D721Med (cell line): ENCODE measurements at regions not wholly inside any gene's neighbourhood (a gene's known extent, or its start where the extent isn't known, plus 50 kb on each side); places are given as distances from the start of the nearest gene placed in this dataset.

Source experiments
- DNase-seq: peaks from one replicate; pipeline ENCODE4 v3.0.0; 2011; ENCODE audit warnings: low spot score; ENCODE audit not compliant: insufficient read length
- FAIRE-seq: peaks from 2 replicates; lab custom pipeline; 2011; peaks lifted over from hg19 to GRCh38; lab: Jason Lieb, UNC
- TF ChIP-seq, protein P1 (sequence below): IDR thresholded peaks from 2 replicates; pipeline ENCODE4 v1.5.1; 2012; ENCODE audit warnings: mild to moderate bottlenecking, control low read depth; ENCODE audit not compliant: insufficient read depth; ENCODE audit errors: missing control alignments

DNA sequence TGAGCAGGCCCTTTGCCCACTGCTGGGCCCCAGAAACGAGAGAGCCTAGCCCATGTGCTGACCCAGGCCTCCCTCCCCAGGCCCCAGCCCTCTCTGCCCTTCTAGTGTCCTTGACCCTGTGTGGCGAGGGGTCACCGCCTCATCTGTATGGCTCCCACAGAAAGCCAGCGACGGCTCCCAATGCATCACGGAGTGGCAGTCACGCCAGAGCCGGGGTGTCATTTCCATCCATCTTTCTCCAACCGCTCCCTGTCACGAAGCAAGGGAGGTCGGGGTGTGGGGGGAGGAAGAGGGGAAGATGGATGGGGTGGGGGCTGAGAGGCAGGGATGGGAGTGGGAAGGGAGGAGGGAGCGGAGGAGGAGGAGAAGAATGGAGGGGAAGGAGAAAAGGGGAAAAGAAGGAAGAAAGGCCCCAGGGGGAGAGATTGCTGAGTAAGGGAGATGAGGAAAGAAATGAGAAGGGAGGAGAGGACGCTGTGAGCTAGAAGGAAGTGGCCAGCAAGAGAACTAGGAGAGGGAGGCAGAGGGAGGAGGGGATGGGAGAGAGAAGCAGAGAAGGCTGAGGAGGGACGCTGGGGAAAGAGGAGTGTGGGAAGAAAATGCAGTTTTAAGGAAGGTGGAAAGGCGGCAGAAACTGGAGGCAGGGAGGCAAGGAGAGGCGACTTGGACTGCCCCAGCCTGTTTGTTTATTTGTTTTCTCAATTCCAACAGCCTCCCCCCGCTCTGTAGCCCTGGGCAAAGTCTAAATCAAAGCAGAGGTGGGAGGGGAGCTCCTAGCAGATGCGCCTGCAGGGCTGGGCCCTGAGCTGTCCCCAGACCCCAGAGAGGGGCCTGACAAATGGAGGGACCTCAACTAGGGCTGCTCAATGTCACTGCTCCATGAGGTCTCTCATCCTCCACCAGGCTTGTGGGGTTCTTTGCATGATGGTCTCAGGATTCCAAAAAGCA is 75.5 kb upstream of the LHX5 start:
- TF ChIP-seq, protein P1, sequence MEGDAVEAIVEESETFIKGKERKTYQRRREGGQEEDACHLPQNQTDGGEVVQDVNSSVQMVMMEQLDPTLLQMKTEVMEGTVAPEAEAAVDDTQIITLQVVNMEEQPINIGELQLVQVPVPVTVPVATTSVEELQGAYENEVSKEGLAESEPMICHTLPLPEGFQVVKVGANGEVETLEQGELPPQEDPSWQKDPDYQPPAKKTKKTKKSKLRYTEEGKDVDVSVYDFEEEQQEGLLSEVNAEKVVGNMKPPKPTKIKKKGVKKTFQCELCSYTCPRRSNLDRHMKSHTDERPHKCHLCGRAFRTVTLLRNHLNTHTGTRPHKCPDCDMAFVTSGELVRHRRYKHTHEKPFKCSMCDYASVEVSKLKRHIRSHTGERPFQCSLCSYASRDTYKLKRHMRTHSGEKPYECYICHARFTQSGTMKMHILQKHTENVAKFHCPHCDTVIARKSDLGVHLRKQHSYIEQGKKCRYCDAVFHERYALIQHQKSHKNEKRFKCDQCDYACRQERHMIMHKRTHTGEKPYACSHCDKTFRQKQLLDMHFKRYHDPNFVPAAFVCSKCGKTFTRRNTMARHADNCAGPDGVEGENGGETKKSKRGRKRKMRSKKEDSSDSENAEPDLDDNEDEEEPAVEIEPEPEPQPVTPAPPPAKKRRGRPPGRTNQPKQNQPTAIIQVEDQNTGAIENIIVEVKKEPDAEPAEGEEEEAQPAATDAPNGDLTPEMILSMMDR: no peak
- FAIRE-seq (no peak), DNase-seq (no peak)

DNA sequence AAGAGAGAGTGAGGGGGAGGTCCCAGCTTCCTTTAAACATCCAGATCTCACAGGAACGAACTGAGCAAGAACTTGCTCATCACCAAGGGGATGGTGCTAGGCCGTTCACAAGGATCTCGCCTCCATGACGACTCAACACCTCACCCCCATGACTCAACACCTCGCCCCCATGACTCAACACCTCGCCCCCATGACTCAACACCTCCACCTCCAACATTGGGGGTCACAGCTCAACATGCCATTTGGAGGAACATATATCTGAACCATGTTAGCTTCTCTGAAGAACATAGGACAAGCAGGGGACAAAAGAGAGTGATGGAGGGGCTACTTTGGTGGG is 66.0 kb upstream of the LHX5 start:
- FAIRE-seq (no peak), DNase-seq (no peak)
- TF ChIP-seq, protein P1: no peak

DNA sequence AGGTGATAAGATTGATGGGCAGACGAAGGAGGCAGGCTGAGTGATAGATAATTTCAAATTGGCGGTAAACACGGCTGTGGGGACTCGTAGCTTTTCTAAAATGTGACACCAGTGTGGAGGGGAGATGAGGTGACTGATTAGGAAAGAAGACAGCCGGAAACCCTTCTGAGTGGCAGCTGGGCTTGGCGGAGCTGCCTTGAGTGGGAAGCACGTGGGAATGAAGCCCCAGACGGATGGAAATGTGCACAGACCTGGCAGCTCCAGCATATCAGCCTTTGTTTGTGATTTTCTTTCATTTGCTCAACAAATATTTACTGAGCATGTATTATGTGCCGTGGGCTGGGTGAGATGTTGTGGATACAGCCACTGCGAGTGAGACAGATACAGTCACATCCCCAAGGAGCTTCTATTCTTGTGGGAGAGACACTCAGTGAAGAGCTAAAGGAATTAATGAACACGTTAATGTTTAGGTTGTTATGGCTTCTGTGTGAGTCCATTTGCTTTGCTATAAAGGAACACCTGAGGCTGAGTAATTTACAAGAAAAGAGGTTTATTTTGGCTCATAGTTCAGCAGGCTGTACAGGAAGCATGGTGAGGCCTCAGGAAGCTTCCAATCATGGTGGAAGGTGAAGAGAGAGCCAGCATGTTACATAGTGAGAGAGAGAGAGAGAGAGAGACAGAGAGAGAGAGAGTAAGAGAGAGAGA is 65.5 kb upstream of the LHX5 start:
- DNase-seq (no peak), FAIRE-seq (no peak)
- TF ChIP-seq, protein P1: no peak

DNA sequence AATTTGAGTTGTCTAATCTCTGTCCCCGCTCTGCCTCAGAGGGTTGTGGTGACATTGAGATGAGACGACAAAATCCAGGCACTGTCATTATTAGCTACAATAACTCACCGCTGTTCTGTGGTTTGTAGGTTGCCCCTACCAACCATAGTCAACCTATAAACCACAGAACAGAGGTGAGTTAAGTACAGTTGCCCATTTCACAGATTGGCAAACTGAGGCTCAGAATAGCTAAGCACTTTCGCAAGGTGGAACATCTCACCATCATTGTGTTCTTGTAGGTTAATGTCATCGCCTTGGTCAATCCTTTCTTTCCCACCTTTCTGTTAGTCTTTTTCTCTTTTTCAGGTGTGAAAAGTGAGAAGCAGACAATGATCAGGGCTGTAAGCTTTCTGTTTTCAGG is 63.4 kb upstream of the LHX5 start:
- FAIRE-seq: no peak
- TF ChIP-seq, protein P1: no peak
- DNase-seq: no peak

DNA sequence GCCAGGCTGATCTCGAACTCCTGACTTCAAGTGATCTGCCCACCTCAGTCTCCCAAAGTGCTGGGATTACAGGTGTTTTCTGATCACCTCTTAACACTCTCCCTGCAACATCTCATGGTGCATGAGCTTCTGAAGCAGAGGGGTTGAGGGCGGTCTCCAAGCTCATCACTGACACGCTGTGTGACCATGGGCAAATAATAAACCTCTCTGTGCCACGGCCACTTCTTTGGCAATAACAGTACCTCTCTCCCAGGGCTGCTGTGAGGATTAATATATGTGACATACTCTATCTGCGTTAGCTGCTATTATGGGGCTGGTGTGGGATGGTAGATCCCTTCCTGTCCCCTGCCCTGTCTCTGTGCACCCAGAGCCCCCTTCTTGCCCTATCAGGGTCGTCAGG is 62.9 kb upstream of the LHX5 start:
- FAIRE-seq: no peak
- DNase-seq: no peak
- TF ChIP-seq, protein P1: no peak

DNA sequence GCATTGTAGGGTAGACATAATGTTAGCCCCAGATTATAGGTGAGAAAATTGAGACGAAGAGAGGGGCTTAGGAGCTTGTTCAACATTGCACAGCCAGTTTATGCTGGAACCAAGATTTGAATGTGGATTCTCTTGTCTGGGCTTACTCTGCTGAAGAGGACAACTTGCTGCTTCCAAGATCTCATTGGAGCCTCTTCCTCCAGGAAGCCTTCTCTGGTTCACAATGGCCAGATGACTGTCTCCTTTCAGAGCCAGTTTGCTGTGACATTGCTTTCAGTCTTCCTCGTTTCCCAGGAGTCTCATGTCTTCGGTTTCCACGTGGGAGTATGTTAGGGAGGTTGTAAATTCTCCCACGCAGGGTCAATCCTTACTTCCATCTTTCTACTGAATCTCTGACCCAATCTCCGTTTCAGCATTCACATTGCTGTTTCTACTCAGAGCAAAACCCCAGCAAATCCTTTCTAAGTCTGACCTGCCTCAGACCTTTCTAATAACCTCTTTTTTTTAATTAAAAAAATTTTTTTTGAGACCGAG is 62.2 kb upstream of the LHX5 start:
- no peak for DNase-seq
- TF ChIP-seq, protein P1: no peak
- no peak for FAIRE-seq
